AG09309 (cell line): ENCODE measurements at regions not wholly inside any gene's neighbourhood (a gene's known extent, or its start where the extent isn't known, plus 50 kb on each side); places are given as distances from the start of the nearest gene placed in this dataset.

Experiments used
- DNase-seq: peaks from one replicate; pipeline ENCODE4 v3.0.0-alpha.2; 2010; ENCODE audit warnings: low read depth
- H3K4me3 ChIP-seq: 2 replicates; pipeline ENCODE4 v1.5.1; 2011; ENCODE audit warnings: mild to moderate bottlenecking, low read depth, low read length, moderate library complexity; ENCODE audit not compliant: control insufficient read depth
- CTCF ChIP-seq: IDR thresholded peaks from 2 replicates; pipeline ENCODE4 v1.5.1; 2011; ENCODE audit warnings: mild to moderate bottlenecking, low read depth, low read length, inconsistent platforms; ENCODE audit not compliant: insufficient read depth, control insufficient read depth; ENCODE audit errors: missing control alignments

- DNase-seq = no peak
- no peak for TF ChIP-seq CTCF
Measured at GRCh38 chr1:105102371-105102770, 1352.7 kb downstream of the AMY1C start.

GRCh38 chr1:105122041-105122440, 1372.3 kb downstream of the AMY1C start:
- DNase-seq = no peak
- H3K4me3 ChIP-seq = no peak overlapping the region
- TF ChIP-seq CTCF = no peak

More at GRCh38 chr1:105102371-105102770, 1352.7 kb downstream of the AMY1C start:
- no peak overlapping the region for H3K4me3 ChIP-seq

DNA sequence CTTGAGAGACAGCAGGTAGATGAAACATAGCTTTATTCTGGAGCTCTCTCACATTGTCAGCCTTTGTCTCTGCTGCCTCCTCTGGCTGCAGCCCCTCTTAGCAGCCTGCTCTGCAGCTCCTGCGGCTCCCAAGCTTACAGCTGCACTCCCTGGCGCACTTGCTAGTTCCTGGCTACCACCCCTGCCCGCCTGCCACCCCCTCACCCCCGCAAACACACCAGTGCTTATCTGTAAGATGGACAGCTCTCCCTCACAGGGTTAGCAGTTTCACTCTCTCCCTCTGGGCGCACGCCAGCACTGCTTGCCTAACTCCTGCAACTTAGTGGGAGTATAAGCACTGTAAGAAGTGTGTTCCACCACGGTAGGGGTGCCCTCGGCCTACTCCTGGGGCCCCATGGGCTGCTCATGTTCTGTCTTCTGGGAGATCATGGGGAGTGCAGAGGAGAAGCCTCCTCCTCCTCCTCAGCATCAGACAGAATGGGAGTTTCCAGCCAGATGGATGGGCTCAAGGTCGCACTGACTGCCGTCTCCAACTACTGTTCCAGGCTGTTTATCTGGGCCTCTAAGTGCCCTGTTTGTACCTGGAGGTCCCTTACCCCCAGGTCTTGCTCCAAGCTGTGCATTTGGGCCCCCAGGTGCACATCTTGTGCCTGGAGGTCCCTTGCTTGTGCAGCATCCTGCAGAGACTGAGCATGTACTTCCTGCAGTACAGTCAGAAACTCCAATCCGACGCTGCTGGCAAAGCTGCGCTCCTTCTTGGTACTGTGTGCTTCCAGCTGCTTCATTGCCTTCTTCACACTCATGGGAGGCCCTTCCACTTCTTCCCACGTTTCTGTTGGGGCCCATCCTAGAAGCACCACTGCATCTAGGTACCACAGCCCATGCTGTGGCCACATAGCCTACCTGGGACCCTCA, 1388.1 kb downstream of the AMY1C start:
- no peak for DNase-seq
- no peak overlapping the region for H3K4me3 ChIP-seq
- no peak for TF ChIP-seq CTCF

- no peak overlapping the region for H3K4me3 ChIP-seq
- DNase-seq = no peak
- no peak for TF ChIP-seq CTCF
Measured at GRCh38 chr1:105138458-105138893, 1388.8 kb downstream of the AMY1C start.

- no peak for TF ChIP-seq CTCF
- no peak for DNase-seq
Measured at GRCh38 chr1:105172788-105173187, 1423.1 kb downstream of the AMY1C start.

DNA sequence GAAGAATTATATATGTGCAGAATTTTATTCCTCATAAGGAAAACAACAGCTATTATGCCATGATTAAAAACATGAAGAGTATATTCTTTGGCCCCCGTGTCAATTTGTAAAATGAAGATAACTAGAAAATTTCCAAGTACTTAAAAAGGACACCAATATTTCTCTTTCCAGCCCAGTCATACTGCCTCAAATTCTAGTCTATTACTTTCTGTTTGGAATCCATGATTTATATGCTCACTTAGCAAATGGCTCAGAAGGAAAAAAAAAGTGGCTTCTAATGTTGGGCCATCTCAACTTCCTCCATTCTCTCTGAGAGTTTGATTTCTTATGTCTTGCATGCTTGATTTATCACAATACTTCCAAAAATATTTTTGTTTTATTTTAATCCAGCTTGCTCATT, 1431.1 kb downstream of the AMY1C start:
- DNase-seq = no peak

More at GRCh38 chr1:105172788-105173187, 1423.1 kb downstream of the AMY1C start:
- no peak overlapping the region for H3K4me3 ChIP-seq

More for the DNA sequence above, 1431.1 kb downstream of the AMY1C start:
- H3K4me3 ChIP-seq = no peak overlapping the region
- no peak for TF ChIP-seq CTCF
